ENCODE measurements at regions not wholly inside any gene's neighbourhood (a gene's known extent, or its start where the extent isn't known, plus 50 kb on each side); places are given as distances from the start of the nearest gene placed in this dataset.

DNA sequence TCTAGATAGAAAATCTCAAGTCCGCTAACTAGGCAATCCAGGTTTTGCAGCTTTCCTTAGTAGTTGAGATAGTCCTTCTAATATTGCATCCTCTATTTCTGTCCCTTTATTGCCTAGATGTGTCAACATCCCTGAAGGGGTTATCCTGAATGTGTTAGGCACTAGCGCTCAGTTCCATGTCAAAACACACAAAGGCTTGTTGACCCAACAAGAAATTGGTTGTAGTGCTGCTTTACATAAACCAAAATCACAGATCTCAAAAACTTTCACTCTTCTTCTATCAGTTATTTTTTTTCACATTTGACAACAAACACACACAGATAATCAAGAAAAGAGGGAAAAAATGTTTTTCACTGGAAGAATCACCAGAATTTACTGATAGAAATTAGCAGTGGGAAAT, 51.4 kb upstream of the SOX2 start:
- no peaks in the 10 kb centered on the region for H3K4me1 Mint-ChIP-seq
- no peak overlapping the region for H3K4me3 Mint-ChIP-seq
- DNase-seq (ENCODE audit: low spot score in 2 of 2) (no peak), ATAC-seq (no peak)
- H3K36me3 Mint-ChIP-seq = no peaks in the 10 kb centered on the region
- no peak overlapping the region for H3K27ac Mint-ChIP-seq
- H3K9me3 Mint-ChIP-seq = peaks cover 4% of the 10 kb centered on the region

DNA sequence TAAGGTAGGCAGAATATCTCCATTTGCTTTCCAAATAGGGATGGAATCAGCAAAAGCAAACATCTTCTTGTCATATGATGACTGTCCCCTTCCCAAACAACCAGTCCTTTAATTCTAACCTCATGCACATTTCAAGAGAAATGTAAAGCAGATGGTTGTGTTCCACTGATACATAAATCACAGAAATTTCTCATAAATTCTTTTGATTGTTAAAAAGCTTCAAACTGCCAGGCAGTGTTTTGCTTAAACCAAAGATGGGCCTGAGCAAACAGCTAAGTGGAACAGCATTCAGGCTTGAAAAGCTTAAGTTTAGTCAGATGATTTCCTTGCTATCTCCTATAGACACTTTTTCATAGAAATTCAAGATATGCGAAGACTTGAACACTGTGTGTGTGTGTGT, 74.3 kb upstream of the SOX2 start:
- ATAC-seq = no peak
- Mint-ChIP-seq H3K4me1 (no peaks in the 10 kb centered on the region), H3K27ac (no peak overlapping the region), H3K4me3 (no peak overlapping the region), H3K36me3 (no peaks in the 10 kb centered on the region), H3K9me3 (no peaks in the 10 kb centered on the region)
- DNase-seq (ENCODE audit: low spot score in 2 of 2) = no peak

- H3K9me3 Mint-ChIP-seq = no peaks in the 10 kb centered on the region
- no peak overlapping the region for H3K4me3 Mint-ChIP-seq
- no peak overlapping the region for H3K27ac Mint-ChIP-seq
- no peaks in the 10 kb centered on the region for H3K36me3 Mint-ChIP-seq
- H3K4me1 Mint-ChIP-seq = no peaks in the 10 kb centered on the region
- DNase-seq (ENCODE audit: low spot score in 2 of 2) (no peak), ATAC-seq (no peak)
These were observed 74.7 kb upstream of the SOX2 start for GRCh38 chr3:181637056-181637455.

DNA sequence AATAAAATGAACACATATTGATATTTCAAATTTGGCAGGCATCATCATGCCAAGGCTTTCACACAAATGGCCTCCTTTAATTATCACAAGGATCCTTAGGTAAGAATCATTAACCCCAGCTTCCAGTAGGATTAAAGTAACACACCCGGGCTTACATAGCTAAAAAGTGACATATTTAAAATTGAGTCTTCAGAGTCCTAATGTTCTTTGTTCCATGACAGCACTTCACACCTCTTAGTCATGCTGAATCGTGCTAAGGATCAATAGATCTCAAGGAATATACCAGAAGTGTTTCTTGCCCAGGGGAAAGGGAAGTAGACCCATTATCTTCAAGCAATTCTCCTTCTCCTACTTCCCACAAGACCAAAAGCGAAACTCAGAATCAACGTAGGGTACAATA, 76.6 kb upstream of the SOX2 start:
- Mint-ChIP-seq H3K4me1 (no peaks in the 10 kb centered on the region), H3K9me3 (no peaks in the 10 kb centered on the region), H3K36me3 (no peaks in the 10 kb centered on the region), H3K4me3 (no peak overlapping the region), H3K27ac (no peak overlapping the region)
- DNase-seq (ENCODE audit: low spot score in 2 of 2) = no peak
- ATAC-seq = no peak

DNA sequence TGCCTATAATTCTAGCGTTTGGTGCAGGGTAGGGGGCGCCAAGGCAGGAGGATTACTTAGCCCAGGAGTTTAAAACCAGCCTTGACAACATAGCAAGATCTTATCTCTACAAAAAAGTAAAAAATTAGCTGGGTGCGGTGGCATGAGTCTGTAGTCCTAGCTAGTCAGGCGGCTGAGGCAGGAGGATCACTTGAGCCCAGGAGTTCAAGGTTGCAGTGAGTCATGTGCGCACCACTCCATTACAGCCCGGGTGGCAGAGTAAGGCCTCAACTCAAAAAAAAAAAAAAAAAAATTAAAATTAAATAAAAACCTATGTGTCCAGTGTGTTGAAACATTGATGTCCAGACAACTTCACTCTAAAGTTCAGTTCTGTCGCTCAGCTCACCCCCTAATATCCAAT, 78.2 kb upstream of the SOX2 start:
- DNase-seq (ENCODE audit: low spot score in 2 of 2) (no peak), ATAC-seq (no peak)
- no peak overlapping the region for H3K4me3 Mint-ChIP-seq
- H3K27ac Mint-ChIP-seq = no peak overlapping the region
- no peaks in the 10 kb centered on the region for H3K4me1 Mint-ChIP-seq
- H3K36me3 Mint-ChIP-seq = no peaks in the 10 kb centered on the region
- H3K9me3 Mint-ChIP-seq = peaks cover 5% of the 10 kb centered on the region

DNA sequence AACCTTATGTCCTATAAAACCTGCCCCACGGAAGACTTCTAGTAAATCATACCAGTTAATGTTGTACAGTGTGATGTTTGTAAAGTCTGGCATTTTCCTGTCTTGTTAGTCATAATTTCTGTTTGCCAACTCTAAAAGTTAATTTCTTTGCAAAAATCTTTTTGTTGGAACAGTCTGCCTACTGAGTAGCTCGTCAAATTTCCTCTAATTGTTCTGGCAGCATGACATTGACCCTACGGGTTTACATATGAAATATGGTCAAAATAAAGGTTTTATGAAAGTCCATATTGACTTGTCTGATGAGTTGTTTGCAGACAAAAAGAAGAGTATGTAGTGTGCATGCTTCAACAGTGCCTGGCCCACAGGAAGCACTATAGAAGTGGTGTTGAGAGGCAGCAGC, 79.8 kb upstream of the SOX2 start:
- Mint-ChIP-seq H3K4me1 (no peaks in the 10 kb centered on the region), H3K4me3 (no peak overlapping the region), H3K36me3 (no peaks in the 10 kb centered on the region), H3K9me3 (peaks cover 9% of the 10 kb centered on the region), H3K27ac (no peak overlapping the region)
- ATAC-seq = no peak
- DNase-seq (ENCODE audit: low spot score in 2 of 2) = no peak

GRCh38 chr3:181630853-181631252, 80.9 kb upstream of the SOX2 start:
- H3K4me1 Mint-ChIP-seq = no peaks in the 10 kb centered on the region
- no peak overlapping the region for H3K4me3 Mint-ChIP-seq
- DNase-seq (ENCODE audit: low spot score in 2 of 2) (no peak), ATAC-seq (no peak)
- H3K9me3 Mint-ChIP-seq = peaks cover 9% of the 10 kb centered on the region
- no peak overlapping the region for H3K27ac Mint-ChIP-seq
- no peaks in the 10 kb centered on the region for H3K36me3 Mint-ChIP-seq

GRCh38 chr3:181629711-181630110, 82.0 kb upstream of the SOX2 start:
- Mint-ChIP-seq H3K4me3 (no peak overlapping the region), H3K36me3 (no peaks in the 10 kb centered on the region), H3K27ac (no peak overlapping the region), H3K4me1 (no peaks in the 10 kb centered on the region), H3K9me3 (peaks cover 9% of the 10 kb centered on the region)
- ATAC-seq = no peak
- no peak for DNase-seq (ENCODE audit: low spot score in 2 of 2)

DNA sequence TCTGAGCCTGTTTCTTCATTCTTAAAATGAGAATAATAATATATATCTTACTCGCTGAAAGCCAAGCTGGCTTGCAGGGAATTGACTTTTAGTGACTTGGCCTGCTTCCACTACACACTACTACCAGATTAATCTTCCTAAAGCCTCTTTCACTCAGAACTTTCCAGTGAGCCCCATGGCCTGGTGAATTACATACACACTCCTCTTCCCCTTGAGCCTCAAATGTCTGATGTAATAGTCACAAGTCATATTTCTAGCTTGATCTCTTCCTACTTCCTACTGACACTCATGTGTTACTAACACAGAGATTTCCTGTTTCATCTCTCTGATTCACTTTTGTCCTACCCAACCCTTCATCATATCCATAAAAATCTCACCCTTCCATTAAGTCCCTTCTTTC, 82.7 kb upstream of the SOX2 start:
- H3K27ac Mint-ChIP-seq = no peak overlapping the region
- ATAC-seq (no peak), DNase-seq (ENCODE audit: low spot score in 2 of 2) (no peak)
- no peak overlapping the region for H3K4me3 Mint-ChIP-seq
- H3K4me1 Mint-ChIP-seq = no peaks in the 10 kb centered on the region
- no peaks in the 10 kb centered on the region for H3K36me3 Mint-ChIP-seq
- H3K9me3 Mint-ChIP-seq = peaks cover 9% of the 10 kb centered on the region

DNA sequence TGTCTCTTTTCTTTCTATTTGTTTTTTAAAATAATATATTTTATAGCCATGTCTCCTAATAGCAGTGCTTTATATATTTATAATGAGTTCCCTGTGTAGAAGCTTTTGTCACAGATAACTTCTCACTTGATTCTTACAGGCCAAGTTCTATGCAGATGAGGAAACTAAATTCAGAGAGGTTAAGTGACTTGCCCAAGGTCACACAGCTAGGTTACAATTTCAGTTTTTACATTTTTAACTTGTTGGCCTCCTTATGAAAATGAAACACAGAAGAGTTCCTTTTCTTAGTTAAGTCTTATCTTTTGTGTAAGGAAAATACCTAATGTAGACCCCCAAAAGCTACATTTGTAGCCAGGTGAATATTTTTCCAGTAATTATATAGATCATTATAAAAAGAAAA, 83.3 kb upstream of the SOX2 start:
- Mint-ChIP-seq H3K4me1 (no peaks in the 10 kb centered on the region), H3K27ac (no peak overlapping the region), H3K9me3 (peaks cover 9% of the 10 kb centered on the region), H3K4me3 (no peak overlapping the region), H3K36me3 (no peaks in the 10 kb centered on the region)
- no peak for DNase-seq (ENCODE audit: low spot score in 2 of 2)
- ATAC-seq = no peak

DNA sequence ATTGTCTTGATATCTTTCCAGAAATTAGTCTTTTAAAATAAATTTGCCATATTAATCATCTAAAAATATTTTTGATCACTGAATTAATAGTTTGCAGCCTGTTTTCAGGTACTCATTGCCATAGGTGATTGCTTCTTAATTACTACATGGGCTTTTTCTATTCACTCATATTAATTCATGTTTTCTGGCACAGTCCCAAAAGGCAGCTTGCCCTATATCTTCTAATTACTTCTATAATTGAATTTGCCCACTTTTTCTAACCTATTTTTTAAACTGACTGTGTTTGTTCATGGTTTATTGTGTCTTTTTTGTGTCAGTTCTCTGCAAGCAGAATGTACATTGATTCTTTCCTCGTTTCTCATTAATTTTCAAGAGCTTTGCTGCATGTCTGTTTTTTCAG, 85.7 kb upstream of the SOX2 start:
- H3K4me3 Mint-ChIP-seq = no peak overlapping the region
- H3K9me3 Mint-ChIP-seq = peaks cover 9% of the 10 kb centered on the region
- H3K27ac Mint-ChIP-seq = no peak overlapping the region
- no peak for ATAC-seq
- no peak for DNase-seq (ENCODE audit: low spot score in 2 of 2)
- H3K36me3 Mint-ChIP-seq = no peaks in the 10 kb centered on the region
- H3K4me1 Mint-ChIP-seq = no peaks in the 10 kb centered on the region

GRCh38 chr3:181623924-181624694, 87.6 kb upstream of the SOX2 start:
- no peak for ATAC-seq
- H3K4me3 Mint-ChIP-seq = no peak overlapping the region
- H3K4me1 Mint-ChIP-seq = no peaks in the 10 kb centered on the region
- H3K9me3 Mint-ChIP-seq = peaks cover 9% of the 10 kb centered on the region
- no peaks in the 10 kb centered on the region for H3K36me3 Mint-ChIP-seq
- no peak for DNase-seq (ENCODE audit: low spot score in 2 of 2)
- no peak overlapping the region for H3K27ac Mint-ChIP-seq

DNA sequence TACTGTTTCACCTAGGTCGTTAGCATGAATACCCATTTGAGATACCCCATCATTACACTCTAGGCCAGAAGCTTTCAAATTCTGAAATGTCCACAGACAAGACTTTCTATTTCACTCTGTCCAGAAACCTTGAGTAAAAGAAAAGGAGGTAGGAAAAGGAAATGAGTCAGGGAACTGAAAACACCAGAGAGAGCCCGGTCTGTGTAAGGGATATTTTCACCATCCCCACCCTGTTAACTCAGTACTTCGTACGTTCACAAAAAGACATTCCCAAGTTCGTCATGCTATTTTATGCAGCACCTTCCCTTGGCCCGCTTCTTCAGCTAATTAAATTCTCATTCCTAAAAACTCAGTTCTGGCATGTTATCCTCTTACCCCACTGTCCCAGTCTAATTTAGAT, 89.4 kb upstream of the SOX2 start:
- no peak overlapping the region for H3K4me3 Mint-ChIP-seq
- no peaks in the 10 kb centered on the region for H3K36me3 Mint-ChIP-seq
- peaks cover 3% of the 10 kb centered on the region for H3K9me3 Mint-ChIP-seq
- ATAC-seq (no peak), DNase-seq (ENCODE audit: low spot score in 2 of 2) (no peak)
- no peak overlapping the region for H3K27ac Mint-ChIP-seq
- H3K4me1 Mint-ChIP-seq = no peaks in the 10 kb centered on the region

DNA sequence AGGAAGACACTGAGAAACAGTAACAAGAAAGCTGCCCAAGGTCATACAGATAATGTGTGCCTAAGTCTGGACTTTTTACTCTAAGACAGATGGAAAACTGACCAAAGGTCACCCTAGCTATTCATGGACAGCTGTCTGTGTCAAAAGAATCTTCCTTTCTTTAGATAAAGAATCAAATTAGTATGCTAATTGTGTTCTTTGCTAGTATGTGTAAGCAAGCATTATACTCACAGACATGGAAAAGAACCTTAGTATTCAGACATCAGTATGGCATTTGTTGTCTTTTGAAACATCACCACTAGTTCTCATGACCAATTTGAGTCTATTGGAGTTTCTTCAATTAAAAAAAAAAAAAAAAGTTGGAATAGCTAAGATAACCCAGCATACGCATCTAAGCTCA, 91.8 kb upstream of the SOX2 start:
- no peak for ATAC-seq
- H3K9me3 Mint-ChIP-seq = peaks cover 5% of the 10 kb centered on the region
- H3K4me1 Mint-ChIP-seq = no peaks in the 10 kb centered on the region
- no peaks in the 10 kb centered on the region for H3K36me3 Mint-ChIP-seq
- H3K27ac Mint-ChIP-seq = no peak overlapping the region
- H3K4me3 Mint-ChIP-seq = no peak overlapping the region
- no peak for DNase-seq (ENCODE audit: low spot score in 2 of 2)

DNA sequence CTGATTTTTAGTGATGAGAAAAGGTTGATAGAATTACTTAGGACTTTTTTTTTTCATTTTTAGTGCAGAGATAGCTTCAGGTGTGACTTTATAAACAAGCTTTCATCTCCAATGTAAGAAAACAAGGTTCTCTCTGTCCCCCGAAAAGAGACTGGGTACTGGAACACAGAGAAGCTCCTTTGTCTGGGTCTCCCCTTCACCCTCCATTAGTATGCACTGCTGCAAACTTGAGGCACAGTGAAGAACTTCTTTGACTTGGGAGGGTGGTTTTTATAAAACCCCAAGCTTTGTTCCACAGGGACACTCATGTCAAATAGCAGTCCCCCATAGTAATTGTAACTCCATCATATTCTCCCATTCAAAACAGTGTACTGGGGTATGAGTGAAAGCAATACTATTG, 93.5 kb upstream of the SOX2 start:
- H3K27ac Mint-ChIP-seq = no peak overlapping the region
- ATAC-seq (no peak), DNase-seq (ENCODE audit: low spot score in 2 of 2) (no peak)
- no peaks in the 10 kb centered on the region for H3K36me3 Mint-ChIP-seq
- no peak overlapping the region for H3K4me3 Mint-ChIP-seq
- no peaks in the 10 kb centered on the region for H3K4me1 Mint-ChIP-seq
- peaks cover 6% of the 10 kb centered on the region for H3K9me3 Mint-ChIP-seq

- H3K9me3 Mint-ChIP-seq = peaks cover 6% of the 10 kb centered on the region
- H3K4me3 Mint-ChIP-seq = no peak overlapping the region
- H3K27ac Mint-ChIP-seq = no peak overlapping the region
These were observed 95.3 kb upstream of the SOX2 start for GRCh38 chr3:181616088-181617070.

More at GRCh38 chr3:181616088-181617070, 95.3 kb upstream of the SOX2 start:
- DNase-seq (ENCODE audit: low spot score in 2 of 2) = no peak
- H3K4me1 Mint-ChIP-seq = no peaks in the 10 kb centered on the region
- ATAC-seq = no peak
- H3K36me3 Mint-ChIP-seq = no peaks in the 10 kb centered on the region

Data from stimulated activated effector memory CD8-positive, alpha-beta T cell treated with anti-CD3 and anti-CD28 coated beads, Interleukin-12 subunit alpha, Interleukin-12 subunit beta, amount 100 ng/mL, for 72 hours (primary cell).